ENCODE measurements at regions not wholly inside any gene's neighbourhood (a gene's known extent, or its start where the extent isn't known, plus 50 kb on each side); places are given as distances from the start of the nearest gene placed in this dataset.

DNA sequence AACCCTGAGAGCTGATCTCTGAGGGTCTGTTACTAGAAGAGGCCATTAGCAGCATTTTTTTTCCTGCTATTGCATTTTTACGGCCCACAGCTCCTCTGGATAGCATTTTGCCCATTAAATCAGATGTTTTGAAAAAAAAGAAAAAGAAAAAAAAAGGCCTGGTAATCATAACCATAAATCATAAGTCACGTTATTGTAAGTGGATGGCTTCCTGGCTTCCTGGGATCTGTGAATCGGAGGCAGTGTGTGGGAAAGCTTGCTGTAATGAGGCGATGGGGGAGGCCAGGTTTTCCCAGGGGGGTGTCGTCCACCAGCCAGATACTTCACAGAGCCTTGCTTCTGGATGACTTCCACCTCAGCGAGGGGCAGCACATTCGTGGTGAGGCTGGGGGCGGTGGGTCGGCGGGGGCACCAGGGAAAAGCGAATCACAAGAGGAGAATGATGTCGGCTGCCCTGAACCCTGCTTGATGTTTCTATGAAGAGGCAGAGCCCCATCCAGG lies 106.5 kb upstream of the SYT13 start:
- no peak overlapping the region for H3K27ac Mint-ChIP-seq (ENCODE audit: unreplicated experiment)
- no peaks in the 10 kb centered on the region for H3K36me3 Mint-ChIP-seq (ENCODE audit: low read depth, unreplicated experiment)
- H3K4me2 ChIP-seq (ENCODE audit: low read length): no peak overlapping the region
- no peaks in the 10 kb centered on the region for H3K36me3 ChIP-seq (ENCODE audit: insufficient read depth, low read length)
- H3K4me3 Mint-ChIP-seq (ENCODE audit: unreplicated experiment): no peak overlapping the region
- H3K27me3 Mint-ChIP-seq (ENCODE audit: low read depth, unreplicated experiment): peaks cover 97% of the 10 kb centered on the region
- FAIRE-seq (no peak), DNase-seq (ENCODE audit: low read depth) (no peak)
- no peaks in the 10 kb centered on the region for H3K79me2 ChIP-seq (ENCODE audit: insufficient read depth, low read length)
- H3K9ac ChIP-seq (ENCODE audit: low read length): no peak overlapping the region
- no peak overlapping the region for H3K4me3 ChIP-seq (ENCODE audit: insufficient read depth, low read depth, low read length)
- no peaks in the 10 kb centered on the region for H3K4me1 ChIP-seq (ENCODE audit: insufficient read depth, low read length)
- H2AFZ ChIP-seq (ENCODE audit: low read depth, low read length): no peak overlapping the region
- TF ChIP-seq, protein P1, sequence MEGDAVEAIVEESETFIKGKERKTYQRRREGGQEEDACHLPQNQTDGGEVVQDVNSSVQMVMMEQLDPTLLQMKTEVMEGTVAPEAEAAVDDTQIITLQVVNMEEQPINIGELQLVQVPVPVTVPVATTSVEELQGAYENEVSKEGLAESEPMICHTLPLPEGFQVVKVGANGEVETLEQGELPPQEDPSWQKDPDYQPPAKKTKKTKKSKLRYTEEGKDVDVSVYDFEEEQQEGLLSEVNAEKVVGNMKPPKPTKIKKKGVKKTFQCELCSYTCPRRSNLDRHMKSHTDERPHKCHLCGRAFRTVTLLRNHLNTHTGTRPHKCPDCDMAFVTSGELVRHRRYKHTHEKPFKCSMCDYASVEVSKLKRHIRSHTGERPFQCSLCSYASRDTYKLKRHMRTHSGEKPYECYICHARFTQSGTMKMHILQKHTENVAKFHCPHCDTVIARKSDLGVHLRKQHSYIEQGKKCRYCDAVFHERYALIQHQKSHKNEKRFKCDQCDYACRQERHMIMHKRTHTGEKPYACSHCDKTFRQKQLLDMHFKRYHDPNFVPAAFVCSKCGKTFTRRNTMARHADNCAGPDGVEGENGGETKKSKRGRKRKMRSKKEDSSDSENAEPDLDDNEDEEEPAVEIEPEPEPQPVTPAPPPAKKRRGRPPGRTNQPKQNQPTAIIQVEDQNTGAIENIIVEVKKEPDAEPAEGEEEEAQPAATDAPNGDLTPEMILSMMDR (IDR thresholded peaks at IDR 0.05; ENCODE audit: insufficient read depth, low read depth, low read length): no peak
- TF ChIP-seq EZH2 (IDR thresholded peaks at IDR 0.05; ENCODE audit: insufficient read depth, low read length): no peak
- no peaks in the 10 kb centered on the region for H4K20me1 ChIP-seq (ENCODE audit: insufficient read depth, low read length)
- H3K27ac ChIP-seq (ENCODE audit: low read depth, low read length): no peak overlapping the region
- H3K4me1 Mint-ChIP-seq (ENCODE audit: low read depth, unreplicated experiment): no peaks in the 10 kb centered on the region
- peaks cover 11% of the 10 kb centered on the region for H3K27me3 ChIP-seq (ENCODE audit: insufficient read depth, low read length)
- peaks cover 4% of the 10 kb centered on the region for H3K9me3 Mint-ChIP-seq (ENCODE audit: unreplicated experiment)
- H3K9me3 ChIP-seq (ENCODE audit: insufficient read depth, low read depth, low read length): no peaks in the 10 kb centered on the region

- H4K20me1 ChIP-seq (ENCODE audit: insufficient read depth, low read length): no peaks in the 10 kb centered on the region
- no peaks in the 10 kb centered on the region for H3K9me3 ChIP-seq (ENCODE audit: insufficient read depth, low read depth, low read length)
- TF ChIP-seq, protein P1 (IDR thresholded peaks at IDR 0.05; ENCODE audit: insufficient read depth, low read depth, low read length): no peak
- no peak for TF ChIP-seq EZH2 (IDR thresholded peaks at IDR 0.05; ENCODE audit: insufficient read depth, low read length)
- no peaks in the 10 kb centered on the region for H3K79me2 ChIP-seq (ENCODE audit: insufficient read depth, low read length)
- H3K9ac ChIP-seq (ENCODE audit: low read length): no peak overlapping the region
- no peak for FAIRE-seq
- H3K4me1 ChIP-seq (ENCODE audit: insufficient read depth, low read length): no peaks in the 10 kb centered on the region
- H3K4me2 ChIP-seq (ENCODE audit: low read length): no peak overlapping the region
- H3K4me3 Mint-ChIP-seq (ENCODE audit: unreplicated experiment): no peak overlapping the region
- peaks cover 15% of the 10 kb centered on the region for H3K27me3 ChIP-seq (ENCODE audit: insufficient read depth, low read length)
- no peak overlapping the region for H3K4me3 ChIP-seq (ENCODE audit: insufficient read depth, low read depth, low read length)
- no peaks in the 10 kb centered on the region for H3K36me3 Mint-ChIP-seq (ENCODE audit: low read depth, unreplicated experiment)
- DNase-seq (ENCODE audit: low read depth): no peak
- H3K9me3 Mint-ChIP-seq (ENCODE audit: unreplicated experiment): peaks cover 4% of the 10 kb centered on the region
- H3K27me3 Mint-ChIP-seq (ENCODE audit: low read depth, unreplicated experiment): peaks cover 97% of the 10 kb centered on the region
- H3K27ac ChIP-seq (ENCODE audit: low read depth, low read length): no peak overlapping the region
- no peak overlapping the region for H3K27ac Mint-ChIP-seq (ENCODE audit: unreplicated experiment)
- H3K4me1 Mint-ChIP-seq (ENCODE audit: low read depth, unreplicated experiment): no peaks in the 10 kb centered on the region
- no peaks in the 10 kb centered on the region for H3K36me3 ChIP-seq (ENCODE audit: insufficient read depth, low read length)
- H2AFZ ChIP-seq (ENCODE audit: low read depth, low read length): no peak overlapping the region
Observed at GRCh38 chr11:45392154-45392553, 106.0 kb upstream of the SYT13 start.

DNA sequence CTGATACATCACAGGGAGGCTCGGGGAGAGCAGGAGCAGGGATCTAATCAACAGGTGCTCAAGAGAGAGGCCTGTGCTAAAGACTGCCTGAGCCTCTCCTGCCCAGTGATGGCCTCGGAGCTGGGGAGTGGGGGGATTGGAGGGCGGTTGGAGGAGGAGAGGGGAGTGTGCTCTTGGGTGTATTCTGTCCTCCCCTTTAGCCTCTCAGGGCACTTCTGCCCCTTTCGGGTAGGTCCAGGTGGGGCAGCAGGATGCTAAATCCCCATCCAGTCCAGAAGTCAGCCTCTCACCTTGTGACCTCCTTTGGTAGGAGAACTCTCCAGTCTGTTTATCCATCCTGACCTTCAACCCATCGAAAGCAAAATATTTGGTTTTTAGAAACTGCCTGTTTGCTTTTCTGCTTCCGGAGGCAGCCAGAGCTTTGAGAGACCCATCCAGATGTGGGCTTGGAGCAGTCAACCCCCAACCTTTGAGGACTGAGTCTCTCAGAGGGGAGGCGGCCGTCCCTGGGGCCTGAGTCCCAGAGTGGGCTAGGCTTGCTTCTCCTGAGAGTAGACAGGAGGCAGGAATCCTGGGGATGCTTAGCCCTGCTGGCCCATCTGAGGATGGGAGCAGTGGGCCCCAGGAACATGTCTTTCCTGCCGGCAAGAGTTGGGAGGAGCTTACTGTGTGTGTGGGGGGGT lies 105.2 kb upstream of the SYT13 start:
- no peak for TF ChIP-seq EZH2 (IDR thresholded peaks at IDR 0.05; ENCODE audit: insufficient read depth, low read length)
- TF ChIP-seq, protein P1 (IDR thresholded peaks at IDR 0.05; ENCODE audit: insufficient read depth, low read depth, low read length): no peak
- no peaks in the 10 kb centered on the region for H3K36me3 Mint-ChIP-seq (ENCODE audit: low read depth, unreplicated experiment)
- H3K9ac ChIP-seq (ENCODE audit: low read length): no peak overlapping the region
- peaks cover 95% of the 10 kb centered on the region for H3K27me3 Mint-ChIP-seq (ENCODE audit: low read depth, unreplicated experiment)
- H3K27ac ChIP-seq (ENCODE audit: low read depth, low read length): no peak overlapping the region
- FAIRE-seq (no peak), DNase-seq (ENCODE audit: low read depth) (no peak)
- H3K9me3 ChIP-seq (ENCODE audit: insufficient read depth, low read depth, low read length): no peaks in the 10 kb centered on the region
- H3K4me1 Mint-ChIP-seq (ENCODE audit: low read depth, unreplicated experiment): no peaks in the 10 kb centered on the region
- no peaks in the 10 kb centered on the region for H3K79me2 ChIP-seq (ENCODE audit: insufficient read depth, low read length)
- H3K4me3 Mint-ChIP-seq (ENCODE audit: unreplicated experiment): no peak overlapping the region
- H3K9me3 Mint-ChIP-seq (ENCODE audit: unreplicated experiment): peaks cover 4% of the 10 kb centered on the region
- no peaks in the 10 kb centered on the region for H3K36me3 ChIP-seq (ENCODE audit: insufficient read depth, low read length)
- H3K27ac Mint-ChIP-seq (ENCODE audit: unreplicated experiment): no peak overlapping the region
- no peak overlapping the region for H2AFZ ChIP-seq (ENCODE audit: low read depth, low read length)
- no peaks in the 10 kb centered on the region for H4K20me1 ChIP-seq (ENCODE audit: insufficient read depth, low read length)
- H3K4me2 ChIP-seq (ENCODE audit: low read length): no peak overlapping the region
- peaks cover 15% of the 10 kb centered on the region for H3K27me3 ChIP-seq (ENCODE audit: insufficient read depth, low read length)
- no peaks in the 10 kb centered on the region for H3K4me1 ChIP-seq (ENCODE audit: insufficient read depth, low read length)
- no peak overlapping the region for H3K4me3 ChIP-seq (ENCODE audit: insufficient read depth, low read depth, low read length)
